HCT116 (cell line): ENCODE measurements at regions not wholly inside any gene's neighbourhood (a gene's known extent, or its start where the extent isn't known, plus 50 kb on each side); places are given as distances from the start of the nearest gene placed in this dataset.

Experiments used
- POLR2AphosphoS5 ChIP-seq: IDR thresholded peaks from 2 replicates; pipeline ENCODE4 v1.6.1; 2011; ENCODE audit warnings: mild to moderate bottlenecking, low read depth, low read length, moderate library complexity
- TF ChIP-seq, protein P1 (sequence below), 3 experiments: fragments of 200-600 bp in 1 of 3; sonication (generic) in 1 of 3; IDR thresholded peaks in 2 of 3; conservative IDR thresholded peaks in 1 of 3; 2 replicates each; pipeline ENCODE4 v1.5.1; 2012 to 2017; ENCODE audit warnings: low read depth in 2 of 3, low read length in 2 of 3, antibody characterized with exemption in 1 of 3, borderline replicate concordance in 1 of 3, control low read depth in 1 of 3, mild to moderate bottlenecking in 1 of 3, mixed read lengths in 1 of 3, mixed run types in 1 of 3, moderate library complexity in 1 of 3; ENCODE audit not compliant: insufficient read depth in 1 of 3

DNA sequence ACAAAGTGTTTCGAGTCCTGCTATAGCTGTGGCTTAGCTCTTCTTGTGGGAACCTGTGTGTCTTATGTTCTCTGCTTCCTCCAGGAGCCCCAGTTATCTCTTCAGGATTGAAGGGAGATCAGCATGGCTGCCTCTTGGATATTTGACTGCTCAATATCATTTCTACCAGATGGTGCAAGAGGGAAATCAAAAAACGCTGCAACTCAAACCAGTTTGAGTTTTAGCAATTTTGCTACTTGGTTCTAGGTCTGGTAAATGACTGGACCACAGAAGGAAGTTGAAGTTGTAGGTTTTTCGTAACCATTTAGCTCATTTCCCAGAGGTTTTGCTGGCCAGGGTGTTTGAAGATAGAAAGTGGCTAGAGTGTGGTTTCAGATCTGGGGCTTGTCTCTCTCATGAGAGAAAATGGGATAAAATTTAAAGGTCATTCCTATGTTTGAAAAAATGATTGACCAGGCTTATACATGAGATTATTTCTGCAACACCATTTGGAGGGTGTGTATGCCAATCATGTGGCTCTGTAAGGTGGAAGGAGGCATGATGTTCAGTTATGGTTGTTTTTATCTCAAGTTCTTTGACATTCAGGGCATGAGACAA is 210.4 kb downstream of the SPRY1 start:
- TF ChIP-seq, protein P1, sequence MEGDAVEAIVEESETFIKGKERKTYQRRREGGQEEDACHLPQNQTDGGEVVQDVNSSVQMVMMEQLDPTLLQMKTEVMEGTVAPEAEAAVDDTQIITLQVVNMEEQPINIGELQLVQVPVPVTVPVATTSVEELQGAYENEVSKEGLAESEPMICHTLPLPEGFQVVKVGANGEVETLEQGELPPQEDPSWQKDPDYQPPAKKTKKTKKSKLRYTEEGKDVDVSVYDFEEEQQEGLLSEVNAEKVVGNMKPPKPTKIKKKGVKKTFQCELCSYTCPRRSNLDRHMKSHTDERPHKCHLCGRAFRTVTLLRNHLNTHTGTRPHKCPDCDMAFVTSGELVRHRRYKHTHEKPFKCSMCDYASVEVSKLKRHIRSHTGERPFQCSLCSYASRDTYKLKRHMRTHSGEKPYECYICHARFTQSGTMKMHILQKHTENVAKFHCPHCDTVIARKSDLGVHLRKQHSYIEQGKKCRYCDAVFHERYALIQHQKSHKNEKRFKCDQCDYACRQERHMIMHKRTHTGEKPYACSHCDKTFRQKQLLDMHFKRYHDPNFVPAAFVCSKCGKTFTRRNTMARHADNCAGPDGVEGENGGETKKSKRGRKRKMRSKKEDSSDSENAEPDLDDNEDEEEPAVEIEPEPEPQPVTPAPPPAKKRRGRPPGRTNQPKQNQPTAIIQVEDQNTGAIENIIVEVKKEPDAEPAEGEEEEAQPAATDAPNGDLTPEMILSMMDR (IDR thresholded peaks at IDR 0.05 in 2 of 3, conservative IDR thresholded peaks at IDR 0.05 in 1 of 3; ENCODE audit: borderline replicate concordance in 1 of 3, insufficient read depth in 1 of 3, low read depth in 2 of 3, low read length in 2 of 3): no peak
- no peak for TF ChIP-seq POLR2AphosphoS5
